ENCODE measurements at regions not wholly inside any gene's neighbourhood (a gene's known extent, or its start where the extent isn't known, plus 50 kb on each side); places are given as distances from the start of the nearest gene placed in this dataset.

- TF ChIP-seq, protein P1, sequence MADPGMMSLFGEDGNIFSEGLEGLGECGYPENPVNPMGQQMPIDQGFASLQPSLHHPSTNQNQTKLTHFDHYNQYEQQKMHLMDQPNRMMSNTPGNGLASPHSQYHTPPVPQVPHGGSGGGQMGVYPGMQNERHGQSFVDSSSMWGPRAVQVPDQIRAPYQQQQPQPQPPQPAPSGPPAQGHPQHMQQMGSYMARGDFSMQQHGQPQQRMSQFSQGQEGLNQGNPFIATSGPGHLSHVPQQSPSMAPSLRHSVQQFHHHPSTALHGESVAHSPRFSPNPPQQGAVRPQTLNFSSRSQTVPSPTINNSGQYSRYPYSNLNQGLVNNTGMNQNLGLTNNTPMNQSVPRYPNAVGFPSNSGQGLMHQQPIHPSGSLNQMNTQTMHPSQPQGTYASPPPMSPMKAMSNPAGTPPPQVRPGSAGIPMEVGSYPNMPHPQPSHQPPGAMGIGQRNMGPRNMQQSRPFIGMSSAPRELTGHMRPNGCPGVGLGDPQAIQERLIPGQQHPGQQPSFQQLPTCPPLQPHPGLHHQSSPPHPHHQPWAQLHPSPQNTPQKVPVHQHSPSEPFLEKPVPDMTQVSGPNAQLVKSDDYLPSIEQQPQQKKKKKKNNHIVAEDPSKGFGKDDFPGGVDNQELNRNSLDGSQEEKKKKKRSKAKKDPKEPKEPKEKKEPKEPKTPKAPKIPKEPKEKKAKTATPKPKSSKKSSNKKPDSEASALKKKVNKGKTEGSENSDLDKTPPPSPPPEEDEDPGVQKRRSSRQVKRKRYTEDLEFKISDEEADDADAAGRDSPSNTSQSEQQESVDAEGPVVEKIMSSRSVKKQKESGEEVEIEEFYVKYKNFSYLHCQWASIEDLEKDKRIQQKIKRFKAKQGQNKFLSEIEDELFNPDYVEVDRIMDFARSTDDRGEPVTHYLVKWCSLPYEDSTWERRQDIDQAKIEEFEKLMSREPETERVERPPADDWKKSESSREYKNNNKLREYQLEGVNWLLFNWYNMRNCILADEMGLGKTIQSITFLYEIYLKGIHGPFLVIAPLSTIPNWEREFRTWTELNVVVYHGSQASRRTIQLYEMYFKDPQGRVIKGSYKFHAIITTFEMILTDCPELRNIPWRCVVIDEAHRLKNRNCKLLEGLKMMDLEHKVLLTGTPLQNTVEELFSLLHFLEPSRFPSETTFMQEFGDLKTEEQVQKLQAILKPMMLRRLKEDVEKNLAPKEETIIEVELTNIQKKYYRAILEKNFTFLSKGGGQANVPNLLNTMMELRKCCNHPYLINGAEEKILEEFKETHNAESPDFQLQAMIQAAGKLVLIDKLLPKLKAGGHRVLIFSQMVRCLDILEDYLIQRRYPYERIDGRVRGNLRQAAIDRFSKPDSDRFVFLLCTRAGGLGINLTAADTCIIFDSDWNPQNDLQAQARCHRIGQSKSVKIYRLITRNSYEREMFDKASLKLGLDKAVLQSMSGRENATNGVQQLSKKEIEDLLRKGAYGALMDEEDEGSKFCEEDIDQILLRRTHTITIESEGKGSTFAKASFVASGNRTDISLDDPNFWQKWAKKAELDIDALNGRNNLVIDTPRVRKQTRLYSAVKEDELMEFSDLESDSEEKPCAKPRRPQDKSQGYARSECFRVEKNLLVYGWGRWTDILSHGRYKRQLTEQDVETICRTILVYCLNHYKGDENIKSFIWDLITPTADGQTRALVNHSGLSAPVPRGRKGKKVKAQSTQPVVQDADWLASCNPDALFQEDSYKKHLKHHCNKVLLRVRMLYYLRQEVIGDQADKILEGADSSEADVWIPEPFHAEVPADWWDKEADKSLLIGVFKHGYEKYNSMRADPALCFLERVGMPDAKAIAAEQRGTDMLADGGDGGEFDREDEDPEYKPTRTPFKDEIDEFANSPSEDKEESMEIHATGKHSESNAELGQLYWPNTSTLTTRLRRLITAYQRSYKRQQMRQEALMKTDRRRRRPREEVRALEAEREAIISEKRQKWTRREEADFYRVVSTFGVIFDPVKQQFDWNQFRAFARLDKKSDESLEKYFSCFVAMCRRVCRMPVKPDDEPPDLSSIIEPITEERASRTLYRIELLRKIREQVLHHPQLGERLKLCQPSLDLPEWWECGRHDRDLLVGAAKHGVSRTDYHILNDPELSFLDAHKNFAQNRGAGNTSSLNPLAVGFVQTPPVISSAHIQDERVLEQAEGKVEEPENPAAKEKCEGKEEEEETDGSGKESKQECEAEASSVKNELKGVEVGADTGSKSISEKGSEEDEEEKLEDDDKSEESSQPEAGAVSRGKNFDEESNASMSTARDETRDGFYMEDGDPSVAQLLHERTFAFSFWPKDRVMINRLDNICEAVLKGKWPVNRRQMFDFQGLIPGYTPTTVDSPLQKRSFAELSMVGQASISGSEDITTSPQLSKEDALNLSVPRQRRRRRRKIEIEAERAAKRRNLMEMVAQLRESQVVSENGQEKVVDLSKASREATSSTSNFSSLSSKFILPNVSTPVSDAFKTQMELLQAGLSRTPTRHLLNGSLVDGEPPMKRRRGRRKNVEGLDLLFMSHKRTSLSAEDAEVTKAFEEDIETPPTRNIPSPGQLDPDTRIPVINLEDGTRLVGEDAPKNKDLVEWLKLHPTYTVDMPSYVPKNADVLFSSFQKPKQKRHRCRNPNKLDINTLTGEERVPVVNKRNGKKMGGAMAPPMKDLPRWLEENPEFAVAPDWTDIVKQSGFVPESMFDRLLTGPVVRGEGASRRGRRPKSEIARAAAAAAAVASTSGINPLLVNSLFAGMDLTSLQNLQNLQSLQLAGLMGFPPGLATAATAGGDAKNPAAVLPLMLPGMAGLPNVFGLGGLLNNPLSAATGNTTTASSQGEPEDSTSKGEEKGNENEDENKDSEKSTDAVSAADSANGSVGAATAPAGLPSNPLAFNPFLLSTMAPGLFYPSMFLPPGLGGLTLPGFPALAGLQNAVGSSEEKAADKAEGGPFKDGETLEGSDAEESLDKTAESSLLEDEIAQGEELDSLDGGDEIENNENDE (IDR thresholded peaks at IDR 0.05; ENCODE audit: insufficient replicate concordance, low read length) = no peak
Observed at GRCh38 chr22:26994801-26995200, 337.4 kb downstream of the MIAT start (continued).

Data from H1 (cell line).